Pancreas (tissue), 10 donors: ENCODE measurements at regions not wholly inside any gene's neighbourhood (a gene's known extent, or its start where the extent isn't known, plus 50 kb on each side); places are given as distances from the start of the nearest gene placed in this dataset.
A peak's percentile ranks its signal among the peaks of the same experiment; 100 is the strongest.
"Not testable (repeated sequence)": the region's sequence is repeated elsewhere in the genome, so short reads cannot be mapped to it uniquely, and the experiment has no call there.

Experiments used
- ATAC-seq, 4 donors: fragments of 200-7000 bp; cut with Tn5 transposase; one replicate each; pipeline versions ENCODE4 v1.8.0 to v1.9.1; 2020; ENCODE audit warnings: mild to moderate bottlenecking in 4 of 4, moderate library complexity in 4 of 4
- DNase-seq, 6 donors: peaks; one replicate each; pipeline ENCODE4 v3.0.0-alpha.2; 2020
- FAIRE-seq: peaks from 2 replicates; lab custom pipeline; 2012; peaks lifted over from hg19 to GRCh38; lab: Jason Lieb, UNC
- H3K27ac ChIP-seq, 4 donors: fragments of 200-600 bp; sonication (generic); 1 replicate in 3 of 4; 2 replicates in 1 of 4; pipeline versions ENCODE4 v1.5.0 to v1.8.0; 2020
- H3K27me3 ChIP-seq, 4 donors: fragments of 200-600 bp; one replicate each; pipeline ENCODE4 v1.8.0; 2021
- H3K36me3 ChIP-seq, 3 donors: fragments of 200-600 bp; sonication (generic) in 1 of 3; one replicate each; pipeline versions ENCODE4 v1.5.0 to v1.8.0; 2020 to 2021
- H3K4me1 ChIP-seq, 3 donors: fragments of 200-600 bp; one replicate each; pipeline ENCODE4 v1.8.0; 2021
- H3K4me3 ChIP-seq, 4 donors: fragments of 200-600 bp; sonication (generic) in 2 of 4; one replicate each; pipeline versions ENCODE4 v1.5.0 to v1.8.0; 2020 to 2021
- H3K9me3 ChIP-seq, 4 donors: fragments of 200-600 bp; one replicate each; pipeline ENCODE4 v1.8.0; 2021
- CTCF ChIP-seq, 4 donors: fragments of 200-600 bp; sonication (generic) in 3 of 4; IDR thresholded peaks; one replicate each; pipeline versions ENCODE4 v1.5.0 to v1.8.0; 2021; ENCODE audit warnings: antibody characterized with exemption in 4 of 4
- WGBS, 2 donors: extraction: QIAGEN DNeasy Blood & Tissue Kit; methylation state at CpG; one replicate each; pipeline ENCODE4 v1.1.7; 2013; 5-methylcytosine and 5-hydroxymethylcytosine counted together
- intact Hi-C, 3 donors: fragments of 100-400 bp; cut with DNase I; formaldehyde crosslinking; loops; one replicate each; pipeline versions ENCODE4 v1.11.1 to v1.14.2; 2022
- donor health status: healthy with polysubstance abuse.
- donor health status: DM: no; HTN: no; CAD: no; lungs with moderate emphysema.
- donor health status: DM: no; HTN: no; CAD: no.
- donor health status: control.
- donor health status: control.
- donor health status: Bipolar disorder and iron deficiency.
- donor health status: DM: yes; HTN: yes; CAD: no.
- donor health status: DM: no; HTN: no; CAD: no.
- donor health status: DM: no; HTN: no; CAD: no.
- donor health status: DM: yes; HTN: yes; CAD: no.

DNA sequence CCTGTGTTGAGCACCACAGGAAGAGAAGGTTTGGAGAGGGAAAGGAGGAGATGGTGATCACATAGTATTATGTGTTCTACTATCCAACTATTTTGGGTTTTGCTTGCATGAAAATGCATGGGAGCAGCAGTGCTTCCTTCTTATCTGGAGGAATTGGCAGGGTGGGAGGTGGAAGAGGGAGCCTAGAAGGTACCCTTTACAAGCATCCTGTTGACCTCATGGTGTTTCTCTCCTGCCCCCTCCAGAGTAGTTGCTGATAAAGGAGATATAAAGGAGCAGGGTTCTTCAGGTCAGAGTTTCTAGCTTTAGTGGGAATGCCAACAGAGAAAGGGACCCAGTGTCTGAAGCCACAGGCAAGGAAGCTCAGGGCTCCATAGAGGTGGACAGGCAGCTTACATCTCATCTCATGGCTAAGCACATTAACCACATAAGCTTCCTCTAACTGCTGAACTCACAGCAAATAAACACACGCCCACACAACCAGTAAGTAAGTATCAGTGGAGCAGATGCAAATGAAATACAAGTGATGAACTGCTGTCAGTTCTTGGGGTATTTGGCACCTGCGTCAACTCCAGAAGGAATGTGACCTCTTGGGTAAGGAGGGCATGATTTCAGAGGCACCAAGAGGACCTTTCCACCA lies 174.2 kb upstream of the SLC38A2 start:
- ATAC-seq (peak in 1 of 4 donors; percentile 34), FAIRE-seq (no peak)

DNA sequence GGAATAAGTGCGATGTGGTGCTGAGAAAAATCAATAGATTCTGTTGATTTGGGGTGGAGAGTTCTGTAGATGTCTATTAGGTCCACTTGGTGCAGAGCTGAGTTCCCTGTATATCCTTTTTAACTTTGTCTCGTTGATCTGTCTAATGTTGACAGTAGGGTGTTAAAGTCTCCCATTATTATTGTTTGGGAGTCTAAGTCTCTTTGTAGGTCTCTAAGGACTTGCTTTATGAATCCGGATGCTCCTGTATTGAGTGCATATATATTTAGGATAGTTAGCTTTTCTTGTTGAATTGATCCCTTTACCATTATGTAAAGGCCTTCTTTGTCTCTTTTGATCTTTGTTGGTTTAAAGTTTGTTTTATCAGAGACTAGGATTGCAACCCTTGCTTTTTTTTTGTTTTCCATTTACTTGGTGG lies 170.8 kb upstream of the SLC38A2 start:
- DNase-seq, intact Hi-C loops, FAIRE-seq, H3K27me3 ChIP-seq, H3K36me3 ChIP-seq, H3K27ac ChIP-seq, H3K9me3 ChIP-seq, H3K4me3 ChIP-seq, H3K4me1 ChIP-seq, ATAC-seq: not testable (repeated sequence)
- WGBS, 2 donors = 82 to 92% methylated on average over 3 of the region's 3 CpGs

More for the DNA sequence above, 174.2 kb upstream of the SLC38A2 start:
- 65 to 88% methylated on average over 2 of the region's 2 CpGs for WGBS, 2 donors
- no peak for DNase-seq
- Histone ChIP-seq H3K27me3 (no peaks in the 10 kb centered on the region), H3K27ac (no peak overlapping the region), H3K9me3 (no peaks in the 10 kb centered on the region), H3K4me1 (no peaks in the 10 kb centered on the region), H3K36me3 (no peaks in the 10 kb centered on the region), H3K4me3 (no peak overlapping the region)
- no peak for TF ChIP-seq CTCF (IDR thresholded peaks at IDR 0.05)
- intact Hi-C loops = no loop called here

- Histone ChIP-seq H3K36me3 (no peaks in the 10 kb centered on the region), H3K9me3 (no peaks in the 10 kb centered on the region), H3K4me1 (no peaks in the 10 kb centered on the region), H3K27ac (no peak overlapping the region), H3K4me3 (no peak overlapping the region), H3K27me3 (no peaks in the 10 kb centered on the region)
- TF ChIP-seq CTCF (IDR thresholded peaks at IDR 0.05) = no peak
- 82 to 83% methylated on average over 2 of the region's 2 CpGs for WGBS, 2 donors
- ATAC-seq (no peak), DNase-seq (no peak), FAIRE-seq (no peak)
- intact Hi-C loops = no loop called here
These were observed 166.4 kb upstream of the SLC38A2 start for GRCh38 chr12:46538976-46539375.

GRCh38 chr12:46537387-46537955 lies 164.9 kb upstream of the SLC38A2 start:
- FAIRE-seq (no peak), ATAC-seq (no peak), DNase-seq (no peak)
- whole genome bisulfite sequencing, 2 donors = 84 to 90% methylated on average over 4 of the region's 4 CpGs
- intact Hi-C loops = no loop called here
- no peaks in the 10 kb centered on the region for H3K9me3 ChIP-seq
- no peak for TF ChIP-seq CTCF (IDR thresholded peaks at IDR 0.05)
- no peaks in the 10 kb centered on the region for H3K4me1 ChIP-seq
- no peaks in the 10 kb centered on the region for H3K27me3 ChIP-seq
- no peaks in the 10 kb centered on the region for H3K36me3 ChIP-seq
- no peak overlapping the region for H3K27ac ChIP-seq
- H3K4me3 ChIP-seq = no peak overlapping the region

GRCh38 chr12:46536316-46536715 lies 163.7 kb upstream of the SLC38A2 start:
- H3K4me3 ChIP-seq, DNase-seq, H3K4me1 ChIP-seq, FAIRE-seq, H3K27me3 ChIP-seq, H3K27ac ChIP-seq, H3K9me3 ChIP-seq, intact Hi-C loops, ATAC-seq, H3K36me3 ChIP-seq: not testable (repeated sequence)
- WGBS, 2 donors = 92 to 99% methylated on average over 3 of the region's 3 CpGs

DNA sequence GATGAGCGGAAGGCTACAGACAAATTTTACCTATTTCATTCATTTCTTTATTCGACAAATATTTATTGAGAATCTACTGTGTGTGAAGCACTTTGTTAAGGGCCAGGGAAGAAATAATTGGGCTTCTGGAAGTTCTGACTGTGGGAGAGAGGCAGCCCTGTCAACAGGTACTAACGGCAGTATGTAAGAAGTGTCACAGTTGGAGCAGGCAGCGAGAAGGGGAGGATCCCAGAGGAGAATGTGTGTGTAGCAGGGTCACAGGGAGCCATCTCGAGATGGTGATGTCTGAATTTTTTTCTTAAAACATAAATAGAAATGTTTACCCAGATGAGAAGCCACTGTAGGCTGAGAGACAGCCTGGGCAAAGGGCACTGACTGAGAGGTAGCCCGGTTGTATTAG lies 163.3 kb upstream of the SLC38A2 start:
- TF ChIP-seq CTCF (IDR thresholded peaks at IDR 0.05) = no peak
- Histone ChIP-seq H3K4me1 (no peaks in the 10 kb centered on the region), H3K4me3 (no peak overlapping the region), H3K27me3 (no peaks in the 10 kb centered on the region), H3K9me3 (no peaks in the 10 kb centered on the region), H3K27ac (no peak overlapping the region), H3K36me3 (no peaks in the 10 kb centered on the region)
- ATAC-seq (no peak), FAIRE-seq (no peak), DNase-seq (no peak)
- intact Hi-C loops = no loop called here
- WGBS, 2 donors = 93% methylated on average over 6 of the region's 6 CpGs
